ENCODE measurements at regions not wholly inside any gene's neighbourhood (a gene's known extent, or its start where the extent isn't known, plus 50 kb on each side); places are given as distances from the start of the nearest gene placed in this dataset.
"Not testable (repeated sequence)": the region's sequence is repeated elsewhere in the genome, so short reads cannot be mapped to it uniquely, and the experiment has no call there.

DNA sequence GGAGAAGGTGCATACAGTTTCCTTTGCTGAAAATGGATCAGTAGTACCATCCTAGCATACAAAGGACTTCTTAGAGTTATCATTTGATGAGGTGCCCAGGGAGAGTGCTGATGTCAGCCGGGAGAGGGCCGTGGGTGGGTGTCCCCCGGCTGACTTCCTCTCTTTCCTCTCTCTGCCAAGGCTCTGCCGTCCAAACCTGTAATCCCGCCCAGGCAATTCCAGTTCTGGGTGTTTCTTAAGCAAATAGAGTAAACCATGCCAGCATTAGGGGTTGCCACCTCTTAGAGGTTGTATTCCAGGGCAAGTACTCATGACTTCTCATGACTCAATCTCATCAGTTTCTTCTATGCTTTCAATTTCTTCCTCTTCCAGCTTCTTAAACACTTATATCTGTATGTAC is 117.2 kb downstream of the GATA6 start:
- H3K27me3 ChIP-seq (ENCODE audit: insufficient read depth, low read depth): no peaks in the 10 kb centered on the region
- POLR2A ChIA-PET (ENCODE audit: unreplicated experiment): no interaction called here
- no peaks in the 10 kb centered on the region for H3K9me3 ChIP-seq (ENCODE audit: insufficient read depth, low read depth)
- H3K4me2 ChIP-seq: peak overlapping the region; percentile 51
- BruUV-seq (replicated peaks): no TSS peak
- H3K36me3 ChIP-seq (ENCODE audit: low read depth): no peaks in the 10 kb centered on the region
- H3K4me3 ChIP-seq: no peak overlapping the region
- peaks cover 15% of the 10 kb centered on the region; the same call in 1 of the 2 replicates for H3F3A ChIP-seq (ENCODE audit: insufficient read depth, low read depth)
- H3K4me1 ChIP-seq (replicated peaks; ENCODE audit: insufficient read depth): peaks cover 35% of the 10 kb centered on the region
- peak overlapping the region; percentile 63 for H3K27ac ChIP-seq
- H3K9me2 ChIP-seq (ENCODE audit: insufficient read depth): no peaks in the 10 kb centered on the region
- H3K79me2 ChIP-seq (ENCODE audit: low read depth): no peaks in the 10 kb centered on the region
- DNase-seq: peak; percentile 64 to 87
- no peaks in the 10 kb centered on the region for H4K20me1 ChIP-seq (ENCODE audit: insufficient read depth)
- intact Hi-C loops (cut with micrococcal nuclease; ENCODE audit: unreplicated experiment): loop anchor here (10.0 kb wide), 2 partner anchors 112 to 178 kb away; no protein-coding TSS in a partner anchor
- 0 out of 2 replicates have a peak overlapping the region, but pooled peaks have one; percentile 59 for H2AFZ ChIP-seq
- TF ChIP-seq, protein P1, sequence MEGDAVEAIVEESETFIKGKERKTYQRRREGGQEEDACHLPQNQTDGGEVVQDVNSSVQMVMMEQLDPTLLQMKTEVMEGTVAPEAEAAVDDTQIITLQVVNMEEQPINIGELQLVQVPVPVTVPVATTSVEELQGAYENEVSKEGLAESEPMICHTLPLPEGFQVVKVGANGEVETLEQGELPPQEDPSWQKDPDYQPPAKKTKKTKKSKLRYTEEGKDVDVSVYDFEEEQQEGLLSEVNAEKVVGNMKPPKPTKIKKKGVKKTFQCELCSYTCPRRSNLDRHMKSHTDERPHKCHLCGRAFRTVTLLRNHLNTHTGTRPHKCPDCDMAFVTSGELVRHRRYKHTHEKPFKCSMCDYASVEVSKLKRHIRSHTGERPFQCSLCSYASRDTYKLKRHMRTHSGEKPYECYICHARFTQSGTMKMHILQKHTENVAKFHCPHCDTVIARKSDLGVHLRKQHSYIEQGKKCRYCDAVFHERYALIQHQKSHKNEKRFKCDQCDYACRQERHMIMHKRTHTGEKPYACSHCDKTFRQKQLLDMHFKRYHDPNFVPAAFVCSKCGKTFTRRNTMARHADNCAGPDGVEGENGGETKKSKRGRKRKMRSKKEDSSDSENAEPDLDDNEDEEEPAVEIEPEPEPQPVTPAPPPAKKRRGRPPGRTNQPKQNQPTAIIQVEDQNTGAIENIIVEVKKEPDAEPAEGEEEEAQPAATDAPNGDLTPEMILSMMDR (conservative IDR thresholded peaks at IDR 0.05): no peak
- no peak for TF ChIP-seq EZH2 (IDR thresholded peaks at IDR 0.05; ENCODE audit: low read depth)
- CTCF ChIA-PET: no interaction called here

DNA sequence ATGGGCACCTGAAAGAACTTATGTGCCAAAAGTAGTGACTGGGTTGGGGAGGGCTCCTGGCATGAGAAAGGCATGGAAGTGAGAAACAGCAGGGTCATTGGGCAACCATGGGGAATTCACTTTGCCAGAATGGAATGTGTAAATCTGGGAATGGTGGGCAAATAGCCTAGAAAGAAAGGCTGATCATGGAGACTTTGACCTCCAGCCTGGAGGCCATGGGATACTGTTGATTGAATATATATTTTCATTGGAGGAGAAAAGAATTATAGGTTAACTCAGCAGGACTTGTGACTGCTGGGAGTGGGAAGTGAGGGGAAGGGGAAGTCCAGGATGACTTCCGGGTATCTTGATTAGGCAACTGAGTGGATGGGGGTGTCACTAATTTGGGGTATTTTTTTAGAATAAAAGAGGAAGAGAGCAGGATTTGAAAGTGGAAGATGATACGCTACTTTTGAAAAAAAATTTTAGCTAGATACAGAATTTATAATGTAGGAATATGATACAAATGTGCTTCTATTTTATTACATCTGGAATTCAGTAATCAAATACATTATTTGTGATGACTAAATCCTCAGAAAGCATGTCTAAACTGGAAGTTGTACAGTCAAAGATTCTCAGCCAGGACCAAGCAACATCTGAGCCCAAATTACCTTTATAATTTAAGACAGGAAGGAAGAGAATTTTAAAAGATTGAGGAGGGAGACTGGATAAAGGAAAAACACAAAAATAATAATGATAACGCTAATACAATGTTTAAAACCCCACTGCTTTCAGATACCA is 116.2 kb downstream of the GATA6 start:
- H3K9me2 ChIP-seq (ENCODE audit: insufficient read depth): no peaks in the 10 kb centered on the region
- BruUV-seq (replicated peaks): no TSS peak
- H2AFZ ChIP-seq: no peak overlapping the region
- H3K9me3 ChIP-seq (ENCODE audit: insufficient read depth, low read depth): no peaks in the 10 kb centered on the region
- H3K79me2 ChIP-seq (ENCODE audit: low read depth): no peaks in the 10 kb centered on the region
- no peak overlapping the region for H3K4me3 ChIP-seq
- no peaks in the 10 kb centered on the region for H3K36me3 ChIP-seq (ENCODE audit: low read depth)
- TF ChIP-seq, protein P1 (conservative IDR thresholded peaks at IDR 0.05): no peak
- TF ChIP-seq EZH2 (IDR thresholded peaks at IDR 0.05; ENCODE audit: low read depth): no peak
- H3K4me2 ChIP-seq: no peak overlapping the region
- H3K4me1 ChIP-seq (replicated peaks; ENCODE audit: insufficient read depth): peaks cover 35% of the 10 kb centered on the region
- H3F3A ChIP-seq (ENCODE audit: insufficient read depth, low read depth): peaks cover 15% of the 10 kb centered on the region; the same call in 1 of the 2 replicates
- ChIA-PET POLR2A (ENCODE audit: unreplicated experiment) (no interaction called here), CTCF (no interaction called here)
- no peaks in the 10 kb centered on the region for H4K20me1 ChIP-seq (ENCODE audit: insufficient read depth)
- intact Hi-C loops (cut with micrococcal nuclease; ENCODE audit: unreplicated experiment): loop anchor here (10.0 kb wide), 2 partner anchors 111 to 179 kb away; no protein-coding TSS in a partner anchor
- H3K27me3 ChIP-seq (ENCODE audit: insufficient read depth, low read depth): no peaks in the 10 kb centered on the region
- peak overlapping the region; percentile 63; the same call in 1 of the 2 replicates for H3K27ac ChIP-seq
- no peak for DNase-seq

DNA sequence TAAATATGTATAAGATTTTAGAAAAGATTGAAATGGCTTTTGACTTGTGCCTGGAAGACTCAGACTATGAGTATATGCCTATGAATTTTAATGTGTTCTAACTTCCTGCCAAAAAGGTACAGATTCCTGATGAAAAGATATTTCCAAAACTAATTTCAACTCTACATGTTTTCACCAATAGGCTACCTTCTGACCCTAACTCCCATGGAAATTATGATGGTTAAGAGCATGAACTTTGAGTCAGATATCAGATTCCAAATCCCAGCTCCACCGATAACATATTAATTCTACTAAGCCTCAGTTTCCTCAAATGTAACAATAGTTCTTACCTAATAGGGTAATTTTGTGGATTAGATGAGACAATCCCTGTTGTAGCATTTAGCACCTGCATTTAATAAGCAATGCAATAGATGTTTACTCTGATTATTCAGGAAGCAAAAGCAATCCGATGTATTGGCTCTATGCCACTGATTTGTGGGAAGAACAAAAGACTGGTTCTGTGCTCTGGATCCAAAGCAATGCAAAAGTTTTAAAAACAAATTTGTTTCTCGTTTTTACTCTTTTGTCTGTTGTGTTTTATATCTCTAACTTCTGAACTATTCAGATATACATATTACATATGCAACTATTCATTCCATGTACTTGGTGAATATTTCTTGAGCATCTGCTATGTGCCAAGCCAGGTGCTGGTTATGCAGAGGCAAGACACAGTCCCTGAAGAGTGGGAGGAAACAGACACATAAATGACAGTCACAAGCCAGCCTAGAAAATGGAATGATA is 115.4 kb downstream of the GATA6 start:
- CTCF ChIA-PET: no interaction called here
- H3K36me3 ChIP-seq (ENCODE audit: low read depth): no peaks in the 10 kb centered on the region
- POLR2A ChIA-PET (ENCODE audit: unreplicated experiment): no interaction called here

DNA sequence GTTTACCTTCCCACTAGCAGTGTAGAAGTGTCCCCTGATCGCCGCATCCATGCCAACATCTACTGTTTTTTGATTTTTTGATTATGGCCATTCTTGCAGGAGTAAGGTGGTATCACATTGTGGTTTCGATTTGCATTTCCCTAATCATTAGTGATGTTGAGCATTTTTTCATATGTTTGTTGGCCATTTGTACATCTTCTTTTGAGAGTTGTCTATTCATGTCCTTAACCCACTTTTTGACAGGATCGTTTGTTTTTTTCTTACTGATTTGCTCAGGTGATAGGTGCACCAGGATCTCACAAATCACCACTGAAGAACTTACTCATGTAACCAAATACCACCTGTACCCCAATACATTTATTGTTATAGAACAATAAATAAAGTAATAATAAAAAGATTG is 114.5 kb downstream of the GATA6 start:
- H3K27ac ChIP-seq; DNase-seq; H3K36me3 ChIP-seq (ENCODE audit: low read depth); H3K9me2 ChIP-seq (ENCODE audit: insufficient read depth); BruUV-seq (replicated peaks); H3K79me2 ChIP-seq (ENCODE audit: low read depth); CTCF ChIA-PET; H3K9me3 ChIP-seq (ENCODE audit: insufficient read depth, low read depth); H2AFZ ChIP-seq; H3K4me3 ChIP-seq; H3K27me3 ChIP-seq (ENCODE audit: insufficient read depth, low read depth); H4K20me1 ChIP-seq (ENCODE audit: insufficient read depth); H3K4me2 ChIP-seq; POLR2A ChIA-PET (ENCODE audit: unreplicated experiment): not testable (repeated sequence)
- intact Hi-C loops (cut with micrococcal nuclease; ENCODE audit: unreplicated experiment): loop anchor here (2.0 to 10.0 kb wide), 5 partner anchors 33 to 268 kb away; no protein-coding TSS in a partner anchor
- peaks cover 15% of the 10 kb centered on the region; the same call in 1 of the 2 replicates for H3F3A ChIP-seq (ENCODE audit: insufficient read depth, low read depth)
- H3K4me1 ChIP-seq (replicated peaks; ENCODE audit: insufficient read depth): peaks cover 35% of the 10 kb centered on the region

More for the DNA sequence above, 115.4 kb downstream of the GATA6 start:
- Histone ChIP-seq H3K27me3 (ENCODE audit: insufficient read depth, low read depth) (no peaks in the 10 kb centered on the region), H3K4me2 (no peak overlapping the region), H3F3A (ENCODE audit: insufficient read depth, low read depth) (peaks cover 15% of the 10 kb centered on the region; the same call in 1 of the 2 replicates), H3K27ac (no peak overlapping the region), H4K20me1 (ENCODE audit: insufficient read depth) (no peaks in the 10 kb centered on the region), H3K9me2 (ENCODE audit: insufficient read depth) (no peaks in the 10 kb centered on the region), H3K9me3 (ENCODE audit: insufficient read depth, low read depth) (no peaks in the 10 kb centered on the region), H3K4me1 (replicated peaks; ENCODE audit: insufficient read depth) (peaks cover 35% of the 10 kb centered on the region), H3K79me2 (ENCODE audit: low read depth) (no peaks in the 10 kb centered on the region), H2AFZ (no peak overlapping the region), H3K4me3 (no peak overlapping the region)
- no peak for DNase-seq
- TF ChIP-seq, protein P1 (conservative IDR thresholded peaks at IDR 0.05): no peak
- no peak for TF ChIP-seq EZH2 (IDR thresholded peaks at IDR 0.05; ENCODE audit: low read depth)
- BruUV-seq (replicated peaks): no TSS peak
- intact Hi-C loops (cut with micrococcal nuclease; ENCODE audit: unreplicated experiment): loop anchor here (5.0 to 10.0 kb wide), 4 partner anchors 63 to 268 kb away; no protein-coding TSS in a partner anchor
